HepG2 (cell line): ENCODE measurements at regions not wholly inside any gene's neighbourhood (a gene's known extent, or its start where the extent isn't known, plus 50 kb on each side); places are given as distances from the start of the nearest gene placed in this dataset.

Experiments used
- AGO2 ChIP-seq: fragments of 200-400 bp; formaldehyde crosslinking; optimal IDR thresholded peaks from 2 replicates; pipeline ENCODE3; 2017; ENCODE audit warnings: mild to moderate bottlenecking, low read depth, low read length, moderate library complexity
- CREM ChIP-seq, 2 experiments: sonication (generic) in 1 of 2; formaldehyde crosslinking in 1 of 2; IDR thresholded peaks; 2 replicates each; pipeline versions ENCODE4 v1.4.0 to v1.6.1; 2016 to 2020; ENCODE audit warnings: antibody characterized with exemption in 1 of 2, mild to moderate bottlenecking in 1 of 2, missing genetic modification reagents in 1 of 2
- FOXP4 ChIP-seq: sonication (generic); formaldehyde crosslinking; IDR thresholded peaks from 2 replicates; pipeline ENCODE4 v1.4.0; 2020; ENCODE audit warnings: missing genetic modification reagents
- MIER3 ChIP-seq: IDR thresholded peaks from 2 replicates; pipeline ENCODE4 v1.6.1; 2016; ENCODE audit warnings: missing compliant biosample characterization, borderline replicate concordance
- PRDM4 ChIP-seq: sonication (generic); formaldehyde crosslinking; IDR thresholded peaks from 2 replicates; pipeline ENCODE4 v1.9.0; 2021; ENCODE audit warnings: missing genetic modification reagents, borderline replicate concordance
- RARA ChIP-seq: IDR thresholded peaks from 2 replicates; pipeline ENCODE4 v1.6.1; 2016; ENCODE audit warnings: missing genetic modification reagents, missing compliant biosample characterization
- RFXANK ChIP-seq: IDR thresholded peaks from 2 replicates; pipeline ENCODE4 v1.6.1; 2016
- SNAPC5 ChIP-seq: sonication (generic); formaldehyde crosslinking; IDR thresholded peaks from 2 replicates; pipeline ENCODE4 v1.8.1; 2023; ENCODE audit warnings: mild to moderate bottlenecking, missing genetic modification reagents, borderline replicate concordance
- SOX13 ChIP-seq, 3 experiments: fragments of 450-650 bp in 1 of 3; sonication (generic) in 1 of 3; formaldehyde crosslinking in 1 of 3; IDR thresholded peaks in 2 of 3; conservative IDR thresholded peaks in 1 of 3; 2 replicates each; pipeline versions ENCODE4 v1.5.0 to v1.6.1; 2016 to 2020; ENCODE audit warnings: antibody characterized with exemption in 1 of 3, mild to moderate bottlenecking in 1 of 3, missing compliant biosample characterization in 1 of 3, missing genetic modification reagents in 1 of 3, moderate library complexity in 1 of 3
- SOX5 ChIP-seq: IDR thresholded peaks from 2 replicates; pipeline ENCODE4 v1.6.1; 2016; ENCODE audit warnings: borderline replicate concordance
- SP140L ChIP-seq: sonication (generic); formaldehyde crosslinking; IDR thresholded peaks from 2 replicates; pipeline ENCODE4 v1.4.0; 2020; ENCODE audit warnings: missing genetic modification reagents, borderline replicate concordance
- STAG1 ChIP-seq: sonication (generic); formaldehyde crosslinking; IDR thresholded peaks from 2 replicates; pipeline ENCODE4 v1.4.0; 2020; ENCODE audit warnings: missing genetic modification reagents
- TFE3 ChIP-seq: IDR thresholded peaks from 2 replicates; pipeline ENCODE4 v1.6.1; 2016
- TP53 ChIP-seq: sonication (generic); formaldehyde crosslinking; conservative IDR thresholded peaks from 2 replicates; pipeline ENCODE4 v1.4.0; 2020; ENCODE audit warnings: missing genetic modification reagents
- ZBTB20 ChIP-seq: sonication (generic); formaldehyde crosslinking; IDR thresholded peaks from 2 replicates; pipeline ENCODE4 v1.8.1; 2023; ENCODE audit warnings: missing genetic modification reagents, low read depth, mild to moderate bottlenecking, borderline replicate concordance
- ZNF20 ChIP-seq: sonication (generic); formaldehyde crosslinking; IDR thresholded peaks from 2 replicates; pipeline ENCODE4 v1.4.0; 2020; ENCODE audit warnings: mild to moderate bottlenecking, moderate library complexity, missing genetic modification reagents
- ZNF232 ChIP-seq: sonication (generic); formaldehyde crosslinking; IDR thresholded peaks from 2 replicates; pipeline ENCODE4 v1.4.0; 2020; ENCODE audit warnings: missing genetic modification reagents, borderline replicate concordance
- ZNF577 ChIP-seq: sonication (generic); formaldehyde crosslinking; IDR thresholded peaks from 2 replicates; pipeline ENCODE4 v1.4.0; 2020; ENCODE audit warnings: mild to moderate bottlenecking, low read depth, missing genetic modification reagents, borderline replicate concordance
- ZNF800 ChIP-seq: sonication (generic); formaldehyde crosslinking; IDR thresholded peaks from 2 replicates; pipeline ENCODE4 v1.4.0; 2020; ENCODE audit warnings: missing genetic modification reagents
- ZSCAN25 ChIP-seq: sonication (generic); formaldehyde crosslinking; IDR thresholded peaks from 2 replicates; pipeline ENCODE4 v1.8.0; 2022; ENCODE audit warnings: mild to moderate bottlenecking, missing genetic modification reagents

GRCh38 chr10:28769091-28769604 is 91.8 kb downstream of the BAMBI start (continued):
- TF ChIP-seq ZNF20 (no peak), STAG1 (CRISPR knock-in tag) (0 out of 2 replicates have a peak, but pooled peaks have one; percentile 9), ZSCAN25 (CRISPR knock-in tag) (no peak), ZNF577 (no peak), RFXANK (CRISPR knock-in tag) (no peak), SOX13 (IDR thresholded peaks at IDR 0.05) (no peak), SOX13 (CRISPR knock-in tag; conservative IDR thresholded peaks at IDR 0.05 in 1 of 2, IDR thresholded peaks at IDR 0.05 in 1 of 2) (peak in 1 of 2 experiments; percentile 79; a peak in 2 of 4 replicates), CREM (IDR thresholded peaks at IDR 0.05) (peak; percentile 51; the same call in 1 of the 2 replicates), CREM (CRISPR knock-in tag; IDR thresholded peaks at IDR 0.05) (no peak), TP53 (no peak), AGO2 (no peak), TFE3 (CRISPR knock-in tag) (0 out of 2 replicates have a peak, but pooled peaks have one; percentile 50), SP140L (CRISPR knock-in tag) (no peak), SOX5 (CRISPR knock-in tag) (peak; percentile 80), MIER3 (CRISPR knock-in tag) (no peak), SNAPC5 (CRISPR knock-in tag) (no peak), ZNF800 (CRISPR knock-in tag) (no peak), ZNF232 (CRISPR knock-in tag) (no peak), FOXP4 (peak; percentile 69), RARA (CRISPR knock-in tag) (peak; percentile 33; the same call in 1 of the 2 replicates), PRDM4 (CRISPR knock-in tag) (no peak), ZBTB20 (CRISPR knock-in tag) (0 out of 2 replicates have a peak, but pooled peaks have one; percentile 46)
